Suppressor macrophage (primary cell): ENCODE measurements at regions not wholly inside any gene's neighbourhood (a gene's known extent, or its start where the extent isn't known, plus 50 kb on each side); places are given as distances from the start of the nearest gene placed in this dataset.

ENCODE experiments used
- DNase-seq, 4 experiments: peaks; one replicate each; pipeline ENCODE4 v3.0.0-alpha.2; 2020 to 2022

DNA sequence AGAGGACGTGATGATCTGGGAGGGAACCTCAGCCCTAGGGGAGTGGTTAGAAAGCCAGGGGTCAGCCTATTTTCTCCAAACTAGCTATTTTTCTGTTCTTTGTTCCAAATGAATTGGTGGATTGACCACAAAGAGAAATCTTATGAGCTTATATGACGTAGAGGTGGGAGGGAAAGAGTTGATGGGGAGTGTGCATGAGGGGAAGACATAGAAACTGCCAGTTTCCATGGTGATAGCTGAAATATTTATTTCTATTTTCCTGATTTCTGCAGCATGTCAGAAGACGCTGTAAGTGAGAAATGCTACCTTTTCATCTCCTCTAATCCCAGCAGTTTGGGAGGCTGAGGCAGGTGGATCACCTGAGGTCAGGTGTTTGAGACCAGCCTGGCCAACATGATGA lies 51.4 kb upstream of the CISTR start:
- no peak for DNase-seq

DNA sequence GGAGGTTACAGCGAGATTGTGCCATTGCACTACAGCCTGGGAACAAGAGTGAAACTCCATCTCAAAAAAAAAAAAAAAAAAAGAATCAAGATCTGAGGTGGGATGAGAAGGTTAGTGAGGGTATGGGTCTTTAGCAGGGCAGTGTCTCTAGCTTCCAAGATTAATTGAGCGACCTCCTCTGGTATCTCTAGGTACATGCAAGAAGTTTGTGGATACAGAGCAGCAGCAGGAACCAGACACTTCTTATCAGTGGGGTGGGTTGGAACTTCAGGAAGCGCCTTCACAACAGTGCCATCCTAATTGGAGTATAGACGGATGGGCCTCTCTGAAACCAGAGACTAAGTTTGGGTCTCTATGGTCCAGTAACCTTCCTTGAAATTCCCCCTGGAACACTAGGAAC lies 51.9 kb upstream of the CISTR start:
- DNase-seq: no peak

DNA sequence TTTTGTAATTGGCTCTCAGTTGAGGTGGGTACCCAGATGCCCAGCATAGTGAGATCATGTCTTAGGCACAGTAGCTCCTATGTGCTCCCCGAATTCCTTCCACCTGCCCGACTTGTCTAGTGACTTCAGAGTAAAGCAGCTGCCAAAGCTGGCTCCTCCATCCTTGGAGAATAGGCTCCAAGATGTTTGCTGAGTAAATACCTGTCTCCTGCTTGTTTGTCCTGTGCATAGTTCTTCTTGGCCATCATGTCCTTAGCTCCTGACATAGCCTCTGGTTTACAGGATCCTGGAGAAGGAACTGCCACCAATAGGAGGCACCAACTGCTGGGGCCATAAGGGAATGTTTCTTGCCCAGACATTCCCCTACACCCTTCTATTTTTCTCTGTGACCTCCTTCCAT lies 52.6 kb upstream of the CISTR start:
- no peak for DNase-seq

DNA sequence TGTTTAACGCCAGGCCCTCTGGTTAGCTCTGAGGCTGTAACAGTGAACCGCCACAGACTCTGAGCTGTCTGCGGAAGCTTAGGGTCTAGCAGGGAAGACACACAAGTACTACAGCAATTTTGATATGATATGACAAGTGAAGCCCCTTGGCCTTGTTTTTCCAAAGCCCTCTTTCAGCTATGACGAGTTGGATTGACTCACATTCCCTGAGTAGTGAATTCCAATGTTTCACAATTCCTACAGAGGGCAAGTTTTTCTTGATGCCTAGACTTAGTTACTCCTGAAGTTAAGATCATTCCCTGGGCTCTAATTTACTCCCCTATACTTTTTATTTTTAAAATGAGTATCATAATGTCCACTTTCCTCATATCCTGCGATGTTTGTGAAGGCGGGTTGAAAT lies 53.3 kb upstream of the CISTR start:
- no peak for DNase-seq

DNA sequence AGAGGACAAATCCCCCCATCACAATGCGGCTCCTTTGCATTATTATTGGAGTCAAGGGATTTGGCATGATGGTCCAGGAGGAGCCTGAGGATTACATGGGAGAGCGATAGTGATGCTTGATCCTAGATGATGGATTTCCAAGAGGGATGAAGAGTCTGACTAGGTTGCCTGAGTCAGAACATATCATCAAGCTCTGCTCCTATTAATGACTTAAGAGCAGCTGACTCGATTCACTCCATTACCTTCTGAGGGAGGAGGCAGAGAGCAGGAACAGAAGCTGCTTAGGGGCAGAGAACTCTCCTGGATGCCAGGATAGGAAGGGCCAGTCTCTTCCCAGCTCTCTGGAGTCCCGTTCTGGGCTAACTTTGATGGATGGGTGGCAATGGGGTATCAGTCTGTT lies 54.0 kb upstream of the CISTR start:
- no peak for DNase-seq

DNA sequence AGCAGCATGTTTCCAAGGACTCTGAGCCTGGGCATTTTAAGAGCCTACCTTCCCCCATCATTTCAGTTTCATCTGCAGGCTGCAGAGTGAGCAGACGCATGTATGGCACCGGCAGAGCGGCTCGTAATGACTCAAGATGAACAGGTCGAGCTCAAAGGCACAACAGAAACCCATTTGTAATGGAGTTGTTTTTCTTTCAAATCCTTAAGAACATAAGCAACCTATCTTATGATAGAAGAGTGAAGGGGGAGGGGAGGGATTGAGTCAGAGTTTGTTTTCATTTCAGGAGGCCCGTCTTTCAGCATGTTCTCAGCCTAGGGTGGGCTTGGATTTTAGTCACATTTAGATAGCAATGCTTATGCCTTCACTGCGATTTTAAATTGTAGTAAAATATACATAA lies 54.9 kb upstream of the CISTR start:
- no peak for DNase-seq

DNA sequence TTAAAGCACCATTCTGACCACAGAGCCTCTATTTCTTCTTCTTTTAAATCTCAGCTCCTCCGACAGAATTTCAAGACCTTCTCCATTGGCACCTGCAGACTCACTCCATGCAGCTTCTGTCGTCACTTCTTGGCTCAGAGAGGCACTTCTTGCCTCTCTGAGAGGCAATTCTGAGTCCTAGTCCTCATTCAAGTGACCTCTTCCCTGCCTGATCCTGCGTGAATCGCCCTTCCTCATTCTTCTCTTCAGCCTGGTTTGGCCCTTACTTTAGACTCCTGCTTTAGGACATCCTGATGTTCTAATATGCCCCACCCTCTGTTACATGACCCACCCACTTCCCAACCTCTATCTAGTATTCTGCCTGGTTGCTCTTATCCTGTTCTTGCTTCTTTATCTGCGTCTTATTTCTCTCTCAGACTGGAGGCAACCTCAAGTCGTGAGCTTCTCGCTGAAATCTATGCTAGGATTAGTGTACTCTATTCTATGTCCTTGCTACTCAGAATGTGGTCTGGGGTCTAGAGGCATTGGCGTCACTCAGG lies 55.6 kb upstream of the CISTR start:
- DNase-seq: no peak

DNA sequence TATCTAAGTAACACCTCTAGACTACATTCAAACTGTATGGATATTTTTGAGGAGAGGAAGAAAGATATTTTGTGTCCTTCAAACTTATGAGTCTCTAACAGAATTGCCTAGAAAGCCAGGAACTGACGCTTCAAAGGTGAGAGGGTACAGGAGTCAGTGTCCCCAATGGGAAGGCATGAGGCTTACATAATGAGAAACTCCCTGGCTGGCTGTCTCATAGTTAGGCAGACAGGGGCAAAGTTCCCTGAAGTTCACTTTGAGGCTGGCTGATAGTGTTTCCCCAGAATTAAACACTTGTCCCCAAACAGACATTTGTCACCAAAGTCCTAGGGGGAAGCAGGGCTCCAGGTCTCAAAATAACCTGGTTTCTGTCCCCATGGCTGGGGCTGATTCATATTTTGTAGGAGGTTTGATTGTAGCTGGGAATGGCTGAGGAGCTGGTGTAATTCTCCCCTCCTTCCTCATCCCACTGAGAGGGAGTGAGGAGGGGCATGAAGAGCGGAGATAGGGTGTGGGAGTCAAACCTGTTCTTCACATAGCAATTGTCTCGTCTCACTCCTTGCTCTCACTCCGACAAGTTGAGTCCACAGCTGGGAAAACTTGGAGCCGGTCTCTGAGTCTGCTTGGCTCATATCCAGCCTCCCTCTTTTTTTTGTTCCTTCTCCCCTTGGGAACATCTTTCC lies 56.4 kb upstream of the CISTR start:
- DNase-seq: no peak

DNA sequence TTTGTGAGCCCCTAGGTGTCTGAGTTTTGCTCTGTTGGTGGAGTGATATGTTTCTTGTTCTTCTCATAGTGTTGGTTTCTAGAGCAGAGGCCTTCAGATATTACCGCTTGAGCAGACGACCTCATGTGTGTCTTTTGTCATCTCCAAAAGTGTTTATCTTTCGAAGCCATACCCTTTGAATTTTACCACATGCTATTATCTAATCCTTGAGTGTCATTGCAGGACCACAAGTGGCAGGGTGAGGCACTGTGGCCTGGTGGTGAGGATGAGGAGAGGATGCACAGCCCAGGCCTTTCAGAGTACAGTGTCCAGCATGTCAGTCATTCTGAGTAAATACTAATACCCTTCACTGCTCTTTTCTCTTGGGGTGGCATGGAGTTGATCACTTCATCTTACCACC lies 57.2 kb upstream of the CISTR start:
- no peak for DNase-seq

DNA sequence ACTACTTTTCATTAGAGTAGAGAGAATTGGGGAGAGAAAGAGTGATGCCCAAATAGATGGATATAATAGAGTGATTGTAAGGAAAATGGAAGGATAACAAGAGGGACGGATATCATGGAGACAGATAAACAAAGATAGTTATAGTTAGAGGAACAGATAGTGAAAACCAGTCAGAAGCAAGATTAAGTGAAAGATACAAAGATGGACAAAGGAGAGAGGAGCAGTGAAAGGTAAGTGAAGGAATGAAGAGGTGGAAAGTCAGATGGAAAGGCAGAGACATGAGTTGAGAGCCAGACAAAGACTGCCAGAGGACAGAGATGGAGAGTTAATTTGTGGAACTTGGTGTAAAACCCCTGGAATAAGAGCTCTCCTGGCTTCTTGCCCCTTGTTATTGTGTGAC lies 59.2 kb upstream of the CISTR start:
- no peak for DNase-seq

DNA sequence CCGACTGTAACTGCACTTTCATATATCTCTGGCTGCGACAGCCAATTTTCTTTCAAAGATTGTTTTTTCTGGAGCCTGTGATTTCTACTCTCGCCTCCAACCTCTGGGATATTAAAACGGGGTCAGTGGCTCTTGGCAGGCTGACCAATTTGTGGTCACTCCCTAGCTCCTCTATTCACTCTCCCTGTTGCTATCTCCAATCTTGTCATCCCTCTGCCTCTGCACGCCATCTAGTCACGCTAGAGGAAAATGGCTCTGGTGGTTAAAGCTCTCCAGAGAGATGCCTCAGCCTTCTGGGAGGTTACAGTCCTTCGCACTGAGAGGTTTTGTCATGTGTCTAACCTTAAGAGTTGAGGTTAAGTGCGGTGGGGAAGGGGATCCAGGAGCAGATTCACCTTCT lies 59.8 kb upstream of the CISTR start:
- no peak for DNase-seq

DNA sequence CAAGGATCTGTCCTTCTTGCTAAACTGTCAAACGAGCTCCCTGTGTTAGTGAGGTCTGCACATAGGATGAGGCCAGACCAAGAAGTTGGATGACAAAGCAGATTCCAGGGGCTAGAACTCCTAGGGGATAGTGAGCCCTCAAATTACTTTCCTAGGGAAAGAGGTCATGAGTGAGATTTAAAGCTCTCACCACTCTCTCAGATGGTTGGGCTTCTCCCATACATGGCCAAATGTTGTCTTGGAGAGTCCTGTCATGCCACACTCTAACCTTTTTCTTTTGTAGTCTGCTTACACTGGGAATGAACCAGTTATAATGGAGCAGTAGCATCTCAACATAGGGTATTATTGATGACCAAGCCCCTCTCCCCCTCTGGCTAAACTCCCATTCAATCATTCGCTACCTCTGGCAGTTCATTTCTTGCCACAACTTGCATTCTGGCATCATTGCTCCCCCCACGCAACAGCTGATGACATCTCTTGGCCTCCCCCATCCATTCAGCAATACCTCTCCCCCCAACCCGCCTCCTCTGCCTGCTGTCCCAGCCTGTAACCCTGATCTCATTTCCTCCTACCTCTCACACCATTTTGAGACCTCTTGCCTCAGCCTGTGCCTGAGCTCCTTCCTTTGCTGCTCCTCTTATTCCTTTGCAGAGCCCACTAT lies 64.7 kb upstream of the CISTR start:
- no peak for DNase-seq

DNA sequence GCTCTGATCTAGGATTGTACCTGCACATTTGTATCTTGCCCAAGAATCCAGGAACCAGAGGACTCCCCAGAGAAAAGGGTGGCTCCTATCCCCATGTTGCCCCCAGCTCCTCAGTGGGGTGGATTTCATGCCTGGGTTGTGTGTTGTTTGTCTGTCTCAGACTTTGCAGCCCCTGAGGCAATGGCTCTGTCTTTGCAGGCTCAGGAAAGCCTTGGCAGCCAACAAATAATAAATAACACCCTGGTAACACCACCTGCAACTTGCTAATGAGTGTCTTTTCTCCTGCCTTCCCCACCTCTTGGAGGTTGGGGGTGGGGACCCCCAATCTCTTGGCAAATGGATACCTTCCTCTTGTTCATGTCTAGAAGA lies 65.2 kb upstream of the CISTR start:
- no peak for DNase-seq

DNA sequence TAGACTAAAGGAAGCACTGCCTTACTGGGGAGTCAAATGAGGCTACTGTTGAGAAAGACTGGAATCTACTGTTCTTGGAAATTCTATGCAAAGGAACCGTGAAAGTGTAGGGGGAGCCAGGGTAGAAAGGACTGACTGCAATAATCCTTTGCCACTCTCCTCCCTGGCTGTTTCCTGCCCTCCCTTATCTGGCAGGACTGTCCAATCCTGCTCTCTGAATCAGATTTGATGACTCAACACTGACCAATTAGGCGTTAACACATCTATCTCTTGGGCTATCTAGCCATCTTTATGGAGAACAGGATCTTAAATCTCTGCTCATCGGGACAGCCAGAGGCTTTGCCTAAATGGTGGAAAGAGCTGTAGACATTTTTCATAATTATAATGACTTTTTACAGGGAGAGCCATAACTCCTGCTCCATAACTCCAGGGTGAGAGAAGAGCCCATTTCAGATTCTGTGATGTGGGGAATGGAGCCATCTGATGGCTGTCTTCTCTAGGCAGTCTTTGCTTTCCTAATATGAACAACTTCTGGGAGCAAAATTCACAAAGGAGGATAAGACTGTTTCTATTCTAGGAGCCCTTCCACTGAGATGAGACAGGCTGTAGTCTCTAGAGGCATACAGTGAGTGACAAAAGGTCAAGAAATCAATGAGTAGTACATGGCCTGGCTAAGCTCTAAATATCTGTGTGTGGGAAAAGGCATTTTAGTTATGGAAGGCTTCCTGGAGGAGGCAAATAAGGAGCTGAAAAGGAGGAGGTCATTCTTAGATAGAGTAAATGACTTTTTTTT lies 68.9 kb upstream of the CISTR start:
- DNase-seq: no peak

DNA sequence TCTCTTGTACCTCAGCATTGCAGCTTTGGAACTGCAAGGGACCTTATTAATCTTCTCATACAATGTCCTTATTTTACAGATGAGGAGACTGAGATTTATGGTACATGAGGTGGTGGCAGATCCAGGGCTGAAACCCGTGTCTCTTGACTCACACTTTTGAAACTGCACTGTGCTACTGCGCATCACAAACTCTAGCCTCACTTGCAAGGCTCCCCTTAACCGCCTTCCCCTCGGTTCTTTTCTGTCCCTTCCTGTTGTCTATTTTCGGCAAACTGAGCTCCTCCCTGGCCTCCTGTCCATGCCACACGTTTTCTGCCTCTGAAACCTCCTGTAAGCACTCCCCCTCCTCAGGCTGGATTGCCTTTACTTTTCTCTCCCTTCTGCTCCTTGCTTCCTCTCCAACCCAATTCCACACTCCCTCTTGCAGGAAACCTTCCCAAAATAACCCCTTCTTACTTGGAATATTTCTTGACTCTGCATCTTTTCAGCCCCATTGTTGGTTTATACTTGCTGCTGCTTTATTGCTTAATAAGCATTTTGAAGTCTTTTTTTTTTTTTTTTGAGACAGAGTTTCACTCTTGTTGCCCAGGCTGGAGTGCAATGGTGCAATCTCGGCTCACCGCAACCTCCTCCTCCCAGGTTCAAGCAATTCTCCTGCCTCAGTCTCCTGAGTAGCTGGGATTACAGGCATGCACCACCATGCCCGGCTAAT lies 72.4 kb upstream of the CISTR start:
- no peak for DNase-seq

DNA sequence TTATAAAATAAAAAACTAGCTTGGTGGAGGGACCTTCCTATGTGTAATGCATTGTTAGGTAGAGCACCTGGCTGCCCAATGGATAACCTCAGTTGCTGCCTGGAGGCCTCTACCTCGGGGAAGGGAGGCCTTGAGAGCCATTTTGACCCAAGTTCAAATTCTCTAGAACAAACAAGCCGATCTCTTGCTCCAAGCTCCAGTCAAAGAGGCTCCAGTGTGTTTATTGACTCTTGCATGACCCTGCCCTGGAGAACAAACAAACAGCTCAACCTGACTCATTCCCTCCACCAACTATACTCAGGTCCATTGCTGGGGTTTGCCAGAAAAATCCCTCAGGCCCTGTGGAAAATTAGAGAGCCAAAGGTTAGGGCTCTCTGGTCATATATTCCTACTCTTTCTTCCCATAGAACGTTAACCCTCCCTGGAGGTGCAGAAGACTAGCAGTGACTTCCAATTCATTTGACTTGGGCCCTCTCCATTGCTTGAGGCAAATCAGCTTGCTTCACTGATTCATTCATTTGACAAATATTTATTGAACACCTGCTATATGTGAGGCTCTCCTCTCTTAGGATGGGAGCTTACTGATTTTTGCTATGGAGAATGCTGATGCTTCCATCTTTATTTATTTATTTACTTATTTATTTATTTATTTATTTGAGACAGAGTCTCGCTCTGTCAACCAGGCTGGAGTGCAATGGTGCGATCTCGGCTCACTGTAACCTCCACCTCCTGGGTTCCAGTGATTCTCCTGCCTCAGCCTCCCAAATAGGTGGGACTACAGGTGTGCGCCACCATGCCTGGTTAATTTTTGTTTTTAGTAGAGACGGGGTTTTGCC lies 73.7 kb upstream of the CISTR start:
- no peak for DNase-seq

DNA sequence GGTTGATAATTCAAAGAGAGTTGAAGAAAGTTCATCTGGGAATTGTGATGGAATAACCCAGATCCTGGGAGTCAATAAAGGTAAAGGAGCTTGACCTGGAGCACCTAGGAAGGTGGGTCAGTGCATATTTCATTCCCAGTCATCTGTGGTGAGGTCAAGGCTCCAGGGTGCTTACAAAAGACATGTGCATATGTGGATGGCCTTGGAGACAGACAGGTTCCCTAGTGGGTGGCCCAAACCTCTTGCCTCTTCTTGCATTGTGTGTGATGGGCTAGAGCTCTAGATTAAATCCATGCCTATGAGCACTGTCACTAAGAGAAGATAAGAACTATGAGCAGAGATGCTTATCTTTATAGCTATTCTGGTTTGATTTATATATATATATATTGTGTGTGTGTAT lies 75.5 kb upstream of the CISTR start:
- DNase-seq: no peak

DNA sequence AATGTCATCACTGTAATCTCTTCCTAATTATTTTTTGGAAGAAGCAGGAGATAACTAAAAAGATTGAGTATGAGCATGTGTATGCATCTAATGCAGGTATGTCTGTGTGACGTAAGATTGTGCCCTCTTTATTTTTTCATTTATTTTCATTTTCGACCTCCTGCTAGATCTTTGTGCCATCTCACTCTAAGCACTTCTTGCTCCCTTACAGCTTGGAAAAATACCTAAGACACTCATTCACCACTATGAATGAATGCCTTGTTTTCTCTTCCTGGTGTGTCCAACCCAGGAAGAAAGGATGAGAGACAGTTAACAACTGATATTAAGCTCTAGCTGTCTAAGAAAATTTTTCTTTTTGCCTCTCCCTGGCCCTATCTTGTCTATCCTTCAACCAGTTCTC lies 76.8 kb upstream of the CISTR start:
- no peak for DNase-seq

DNA sequence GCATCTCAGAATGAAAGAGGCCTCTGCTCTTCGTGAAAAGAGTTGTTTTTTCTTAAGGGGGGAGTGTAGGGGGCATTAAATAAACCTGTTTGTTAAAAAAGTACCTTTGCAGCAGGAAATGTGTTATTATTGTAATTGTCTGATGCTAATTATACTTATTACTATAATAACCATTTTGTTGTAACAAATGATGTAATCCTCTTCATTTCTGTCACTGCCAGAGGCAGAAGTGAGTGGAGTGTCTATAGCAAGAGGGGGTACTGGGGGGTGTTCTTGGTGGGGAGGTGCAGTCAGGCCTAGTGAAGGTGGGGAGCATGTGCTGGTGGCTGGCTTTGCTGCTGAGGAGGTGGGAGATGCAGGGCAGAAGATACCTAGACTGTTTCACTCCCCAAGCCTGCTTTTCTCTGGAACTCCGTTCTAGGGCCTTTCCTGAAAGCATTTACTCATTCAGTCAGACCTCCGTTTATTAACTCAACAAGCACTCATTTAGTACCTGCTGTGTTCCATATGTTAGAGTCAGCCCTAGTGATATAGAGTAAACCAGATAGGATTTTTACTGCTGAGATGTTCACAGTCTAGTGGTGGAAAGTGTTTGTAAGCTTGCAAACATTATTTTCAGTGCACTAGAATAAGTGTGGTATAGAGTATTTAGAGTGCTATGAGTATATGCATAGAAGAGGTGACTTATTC lies 77.5 kb upstream of the CISTR start:
- no peak for DNase-seq

DNA sequence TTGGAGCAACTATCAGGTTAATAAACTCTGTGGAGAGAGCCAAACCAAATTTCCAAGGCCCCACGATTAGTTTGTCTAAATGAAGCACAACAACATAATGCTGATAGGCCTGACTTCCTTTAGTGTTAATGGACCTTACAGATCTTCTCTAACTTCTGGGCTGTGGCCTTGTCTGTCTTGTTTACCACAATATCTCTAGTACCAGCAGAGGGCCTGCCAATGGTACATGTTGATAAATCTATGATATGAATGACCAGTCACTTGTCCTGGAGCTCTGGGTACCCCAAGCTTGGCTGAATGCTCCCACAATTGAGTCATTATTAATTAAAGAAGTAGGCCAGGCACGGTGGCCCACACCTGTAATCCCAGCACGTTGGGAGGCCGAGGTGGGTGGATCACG lies 78.9 kb upstream of the CISTR start:
- DNase-seq: no peak

DNA sequence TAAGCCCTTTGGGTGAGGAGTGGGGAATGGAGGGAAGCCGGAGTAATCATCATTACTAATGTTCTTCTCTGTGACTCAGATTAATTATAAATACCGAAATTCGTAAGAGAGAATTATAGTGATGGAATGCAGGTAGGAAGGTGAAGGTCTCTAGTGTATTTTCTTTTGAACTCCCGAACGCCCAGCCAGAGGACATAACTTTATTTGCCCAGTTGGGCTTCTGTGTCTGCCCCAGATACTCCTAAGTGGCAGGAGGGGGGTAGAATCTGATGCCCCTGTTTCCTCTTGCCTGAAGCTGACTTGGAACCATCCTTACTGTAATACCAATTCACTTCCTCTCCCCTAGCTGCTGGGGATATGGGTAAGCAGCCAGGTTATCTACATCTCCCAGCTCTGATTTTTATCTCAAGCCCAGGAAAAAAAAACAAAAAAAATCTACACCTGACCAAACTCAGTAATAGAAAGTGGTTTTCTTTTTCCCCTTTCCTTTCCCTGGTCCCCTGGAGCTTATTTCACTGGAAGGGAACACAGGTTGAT lies 84.4 kb upstream of the CISTR start:
- no peak for DNase-seq
